HG03520 (cell line): ENCODE measurements at regions not wholly inside any gene's neighbourhood (a gene's known extent, or its start where the extent isn't known, plus 50 kb on each side); places are given as distances from the start of the nearest gene placed in this dataset.
"Not testable (repeated sequence)": the region's sequence is repeated elsewhere in the genome, so short reads cannot be mapped to it uniquely, and the experiment has no call there.

Experiments used
- ATAC-seq: cut with Tn5 transposase; IDR thresholded peaks from one replicate; pipeline ENCODE4 v1.9.1; 2021; ENCODE audit warnings: mild to moderate bottlenecking, moderate library complexity; ENCODE audit not compliant: unreplicated experiment

DNA sequence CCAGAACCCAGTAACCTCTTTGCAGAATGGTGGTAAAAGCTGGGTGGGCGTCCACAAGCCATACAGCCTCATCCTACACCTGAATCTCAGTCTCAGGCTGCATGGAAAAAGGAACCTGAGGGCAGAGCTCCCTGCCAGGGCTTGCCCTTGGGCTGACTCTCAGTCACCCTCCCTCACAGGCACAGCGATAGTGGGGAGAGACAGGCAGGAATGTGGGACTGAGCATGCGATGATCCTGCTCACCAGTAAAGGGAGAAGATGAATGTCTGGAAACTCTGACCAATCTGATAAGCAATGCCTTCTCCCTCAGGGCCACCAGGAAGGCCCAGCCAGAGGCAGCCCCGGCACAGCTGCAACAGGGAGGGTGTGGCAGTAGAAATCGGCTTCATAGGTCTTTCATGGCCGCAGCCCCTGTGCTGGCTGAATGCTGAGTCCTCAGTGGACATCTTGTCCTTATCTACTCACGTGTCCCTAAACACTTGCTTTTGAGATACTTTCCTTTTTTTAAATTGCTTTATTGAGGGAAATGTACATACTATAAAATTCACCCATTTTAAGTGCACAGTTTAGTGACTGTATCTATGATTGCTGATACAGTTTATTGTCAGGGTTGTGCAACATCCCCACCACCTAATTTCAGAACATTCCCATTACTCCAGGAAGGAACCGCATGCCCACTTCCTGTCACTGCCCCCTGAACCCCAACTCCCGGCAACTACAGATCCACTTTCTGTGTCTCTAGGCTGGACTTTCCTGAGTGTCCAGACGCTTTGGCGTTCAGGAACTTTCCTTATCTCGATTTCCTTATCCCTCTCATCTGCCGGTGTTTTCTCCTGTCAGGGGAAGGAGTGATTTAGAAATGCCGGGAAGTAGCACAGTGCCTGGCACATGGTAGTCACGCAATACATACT lies 258.1 kb downstream of the PCNX1 start:
- ATAC-seq: no peak

DNA sequence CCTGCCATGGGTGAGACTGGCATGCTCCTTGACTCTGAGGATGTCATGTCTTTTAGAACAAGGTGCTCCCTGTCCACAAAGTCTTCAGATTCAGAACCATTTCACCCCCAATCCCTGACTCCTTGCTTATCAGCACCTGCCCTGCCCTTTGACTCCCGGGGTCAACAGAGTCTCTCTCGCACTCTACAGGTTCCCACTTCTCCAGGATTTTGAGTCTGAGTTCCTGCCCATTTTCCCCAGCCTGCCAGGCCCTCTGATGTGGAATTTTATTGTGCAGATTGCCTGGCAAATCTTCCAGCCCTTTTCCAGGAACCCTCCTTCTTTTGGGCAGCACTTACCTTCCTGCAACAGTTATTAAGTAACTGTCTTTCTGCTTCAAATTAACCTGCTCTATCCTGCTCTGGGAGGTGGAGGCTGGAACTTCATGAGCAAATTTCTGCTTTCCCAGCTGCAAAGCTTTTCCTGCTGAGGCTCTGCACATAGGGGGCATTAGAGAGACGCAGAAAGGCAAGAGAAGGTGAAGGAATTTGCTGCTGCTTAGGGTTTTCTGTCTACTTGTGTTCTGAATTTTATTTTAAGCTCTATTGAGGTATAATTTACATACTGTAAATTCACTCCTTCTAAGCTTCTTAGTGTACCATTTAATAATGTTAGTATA lies 259.1 kb downstream of the PCNX1 start:
- ATAC-seq: no peak

DNA sequence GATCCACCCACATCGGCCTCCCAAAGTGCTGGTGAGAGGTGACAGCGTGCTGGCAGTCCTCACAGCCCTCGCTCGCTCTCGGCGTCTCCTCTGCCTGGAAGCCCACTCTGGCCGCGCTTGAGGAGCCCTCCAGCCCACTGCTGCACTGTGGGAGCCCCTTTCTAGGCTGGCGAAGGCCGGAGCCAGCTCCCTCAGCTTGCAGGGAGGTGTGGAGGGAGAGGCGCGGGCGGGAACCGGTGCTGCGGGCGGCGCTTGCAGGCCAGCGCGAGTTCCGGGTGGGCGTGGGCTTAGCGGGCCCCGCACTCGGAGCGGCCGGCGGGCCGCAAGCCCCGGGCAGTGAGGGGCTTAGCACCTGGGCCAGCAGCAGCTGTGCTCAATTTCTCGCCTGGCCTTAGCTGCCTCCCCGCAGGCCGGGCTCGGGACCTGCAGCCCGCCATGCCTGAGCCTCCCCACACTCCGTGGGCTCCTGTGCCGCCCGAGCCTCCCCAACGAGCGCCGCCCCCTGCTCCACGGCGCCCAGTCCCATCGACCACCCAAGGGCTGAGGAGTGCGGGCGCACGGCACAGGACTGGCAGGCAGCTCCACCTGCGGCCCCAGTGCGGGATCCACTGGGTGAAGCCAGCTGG lies 260.2 kb downstream of the PCNX1 start:
- ATAC-seq: not testable (repeated sequence)

DNA sequence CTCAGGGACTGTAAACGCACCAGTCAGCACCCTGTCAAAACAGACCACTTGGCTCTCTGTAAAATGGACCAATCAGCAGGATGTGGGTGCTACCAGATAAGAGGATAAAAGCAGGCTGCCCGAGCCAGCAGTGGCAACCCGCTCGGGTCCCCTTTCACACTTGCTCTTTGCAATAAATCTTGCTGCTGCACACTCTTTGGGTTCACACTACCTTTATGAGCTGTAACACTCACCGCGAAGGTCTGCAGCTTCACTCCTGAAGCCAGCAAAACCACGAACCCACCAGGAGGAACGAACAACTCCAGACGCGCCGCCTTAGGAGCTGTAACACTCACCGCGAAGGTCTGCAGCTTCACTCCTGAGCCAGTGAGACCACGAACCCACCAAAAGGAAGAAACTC lies 260.9 kb downstream of the PCNX1 start:
- ATAC-seq: not testable (repeated sequence)

DNA sequence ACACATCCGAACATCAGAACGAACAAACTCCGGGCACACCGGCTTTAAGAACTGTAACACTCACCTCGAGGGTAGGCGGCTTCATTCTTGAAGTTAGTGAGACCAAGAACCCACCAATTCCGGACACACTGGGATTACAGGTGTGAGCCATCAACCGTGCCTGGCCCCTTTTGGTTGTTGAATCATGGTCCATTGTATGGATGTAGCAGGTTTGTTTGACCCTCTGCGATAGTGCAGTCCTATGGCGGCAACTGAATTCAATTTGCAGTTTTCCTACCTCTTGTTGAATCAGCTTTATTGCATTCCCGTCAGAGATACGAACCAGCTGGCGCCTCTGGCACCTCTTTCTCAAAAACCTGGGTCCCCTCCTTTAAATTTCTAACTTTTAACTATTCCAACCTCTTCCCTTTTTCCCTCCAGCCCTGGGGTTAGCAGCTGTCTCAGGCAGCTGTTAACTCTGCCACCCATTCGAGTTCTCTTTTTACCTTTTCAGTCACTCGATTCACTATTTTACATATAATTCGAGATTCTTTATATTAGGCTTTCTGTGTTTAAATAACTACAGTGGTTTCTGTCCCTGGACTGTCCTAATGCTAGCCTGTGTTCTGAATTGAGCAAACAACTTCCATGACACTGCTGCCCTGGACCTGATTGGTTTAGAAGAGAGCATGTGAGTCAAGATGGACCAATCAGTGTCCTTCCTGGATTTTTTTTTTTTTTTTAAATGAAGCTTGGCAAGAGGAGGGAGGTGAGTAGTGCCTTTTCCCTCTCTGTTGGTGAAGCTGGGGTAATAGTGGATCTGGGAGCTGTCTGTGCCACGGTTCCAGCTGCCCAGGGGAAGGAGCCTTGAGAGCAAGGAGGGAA lies 261.5 kb downstream of the PCNX1 start:
- ATAC-seq: no peak

DNA sequence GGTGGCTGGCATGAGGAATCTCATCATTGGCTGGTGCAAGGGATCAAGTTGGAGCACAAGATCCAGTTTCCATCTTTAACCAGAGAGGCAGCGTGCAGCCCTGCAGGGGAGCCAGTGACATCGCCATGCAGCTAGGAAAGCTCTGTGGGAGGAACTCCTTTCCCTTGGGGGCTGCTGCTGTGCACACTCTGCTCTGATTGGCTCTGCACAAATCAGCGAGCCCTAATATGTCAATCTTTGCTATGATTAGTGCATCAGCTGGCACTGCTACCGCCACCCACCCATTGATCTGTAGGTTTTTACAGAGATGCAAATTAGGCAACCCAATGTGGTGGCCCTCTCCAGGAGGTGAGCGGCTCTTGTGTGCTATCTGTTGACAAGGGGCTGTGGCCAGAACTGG lies 262.6 kb downstream of the PCNX1 start:
- ATAC-seq: no peak

DNA sequence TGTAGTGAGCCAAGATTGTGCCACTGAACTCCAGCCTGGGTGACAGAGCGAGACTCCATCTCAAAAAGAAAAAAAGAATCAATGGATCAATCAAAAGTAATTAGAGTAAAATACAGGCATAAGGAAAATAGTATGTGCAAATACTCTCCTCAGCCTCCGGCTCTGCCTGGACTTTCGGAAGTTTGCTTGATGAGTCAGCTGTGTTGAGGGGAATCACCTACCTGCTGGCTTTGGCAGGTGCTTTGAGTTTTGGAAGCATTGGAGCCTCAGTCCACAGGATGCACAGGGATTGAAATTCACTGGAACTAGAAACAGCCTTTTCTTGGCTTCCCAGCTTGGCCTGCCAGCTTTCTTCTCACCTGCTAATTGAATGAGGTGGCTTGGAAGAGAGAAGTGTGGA lies 268.2 kb downstream of the PCNX1 start:
- no peak for ATAC-seq

DNA sequence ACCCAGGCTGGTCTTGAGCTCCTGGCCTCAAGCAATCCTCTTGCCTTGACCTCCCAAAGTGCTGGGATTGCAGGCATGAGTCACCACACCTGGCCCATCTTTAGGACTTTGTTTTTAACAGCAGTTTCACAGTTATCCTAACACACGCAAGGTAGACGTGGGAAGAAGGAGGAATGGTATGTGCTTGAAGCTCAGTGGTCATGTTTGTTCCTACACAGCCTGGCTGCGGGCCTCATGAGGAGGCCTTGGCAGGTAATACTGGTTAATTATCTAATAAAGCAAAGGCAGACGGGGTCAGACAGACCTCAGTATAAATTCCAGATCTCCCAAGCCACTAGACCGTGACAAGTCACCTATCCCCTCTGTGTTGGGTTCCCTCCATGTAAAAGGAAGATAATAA lies 271.8 kb downstream of the PCNX1 start:
- ATAC-seq: no peak

DNA sequence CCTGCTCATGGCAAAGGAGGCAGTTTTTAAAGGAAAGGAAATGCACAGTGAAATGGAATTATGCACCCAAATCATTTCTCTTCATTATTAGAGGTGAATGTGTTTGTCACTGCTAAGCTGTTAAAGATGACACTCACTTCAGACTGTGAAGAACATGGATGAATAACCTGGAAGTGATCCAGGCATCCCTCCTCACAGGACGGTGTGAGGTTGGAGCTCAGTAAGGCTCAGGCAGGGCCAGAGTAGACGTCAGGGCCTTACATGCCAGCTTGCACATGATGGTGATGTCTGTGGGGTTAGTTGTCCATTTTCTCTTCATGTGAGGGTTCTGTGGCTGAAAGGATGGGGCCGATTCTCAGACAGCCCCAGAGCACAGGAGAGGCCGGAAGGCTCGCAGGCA lies 273.1 kb downstream of the PCNX1 start:
- no peak for ATAC-seq

DNA sequence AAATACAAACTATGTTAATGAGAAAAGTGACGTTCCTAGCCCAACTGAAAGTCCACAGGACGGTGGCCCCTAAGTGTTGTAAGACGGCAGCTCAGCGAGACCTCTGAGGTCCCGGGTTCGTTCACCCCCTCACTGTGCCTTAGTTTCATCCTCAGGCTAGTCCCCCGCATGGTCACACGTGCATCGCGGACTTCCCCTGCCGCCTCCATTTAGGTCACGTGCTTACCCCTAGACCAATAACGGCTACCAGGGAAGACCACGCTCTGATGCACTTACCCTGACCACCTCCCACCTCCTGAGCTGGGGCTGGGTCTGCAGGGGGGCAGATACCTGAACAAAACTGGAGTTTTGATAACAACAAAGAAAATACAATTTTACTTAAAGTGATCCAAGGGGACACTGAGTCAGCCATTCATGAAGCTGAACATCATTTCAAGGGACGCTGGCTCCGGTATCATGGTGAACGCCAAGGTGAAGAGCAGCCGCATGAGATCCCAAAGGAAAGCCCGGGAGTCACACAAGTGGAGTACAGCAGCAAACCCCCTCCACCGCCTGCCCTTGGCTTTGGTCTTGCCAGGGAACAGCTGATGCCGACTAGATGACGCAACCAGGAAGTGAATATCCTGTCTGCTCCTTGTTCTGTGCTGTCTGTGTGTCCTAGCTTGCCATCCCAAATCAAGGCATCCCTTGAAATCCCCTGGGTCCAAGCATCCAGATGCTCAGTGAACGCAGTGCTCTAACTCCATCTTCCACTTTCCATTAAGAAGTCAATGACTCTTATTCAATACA lies 274.1 kb downstream of the PCNX1 start:
- no peak for ATAC-seq

DNA sequence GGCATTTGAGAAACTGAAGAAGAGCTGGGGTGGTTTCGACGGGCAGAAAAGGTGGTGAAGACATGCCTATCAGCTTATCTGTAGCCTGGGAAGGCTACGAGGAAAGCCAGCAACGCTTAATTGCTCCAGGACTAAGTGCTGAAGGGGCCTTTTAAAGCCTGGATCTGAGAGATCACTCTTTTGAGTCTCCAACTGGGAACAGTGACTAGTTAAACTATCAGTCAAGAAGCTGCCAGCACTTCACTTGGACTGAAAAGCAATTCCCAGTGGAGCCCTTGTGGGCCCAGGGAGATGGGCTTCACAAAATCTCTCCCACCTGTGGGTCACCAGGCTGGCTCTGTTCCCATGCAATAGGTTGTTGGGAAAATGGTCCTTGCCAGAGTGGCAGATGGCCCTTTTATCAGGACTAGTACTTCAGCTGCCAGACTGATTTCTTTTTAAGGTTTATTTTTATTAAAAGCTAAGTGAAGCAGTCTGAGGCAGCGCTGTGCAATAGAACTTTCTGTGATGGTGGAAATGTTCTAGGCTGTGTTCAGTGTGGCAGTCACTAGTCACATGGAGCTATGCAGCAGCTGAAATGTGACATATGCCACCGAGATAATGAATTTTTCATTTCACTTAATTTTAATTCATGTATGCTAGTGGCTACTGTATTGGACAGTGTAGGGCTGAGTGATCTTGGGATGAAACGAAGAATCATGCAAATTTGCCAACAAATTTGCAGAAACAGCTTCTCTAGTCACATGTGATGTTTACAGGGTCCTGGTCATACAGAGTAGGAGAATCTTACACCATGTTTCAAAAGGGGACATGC lies 276.8 kb downstream of the PCNX1 start:
- ATAC-seq: no peak

DNA sequence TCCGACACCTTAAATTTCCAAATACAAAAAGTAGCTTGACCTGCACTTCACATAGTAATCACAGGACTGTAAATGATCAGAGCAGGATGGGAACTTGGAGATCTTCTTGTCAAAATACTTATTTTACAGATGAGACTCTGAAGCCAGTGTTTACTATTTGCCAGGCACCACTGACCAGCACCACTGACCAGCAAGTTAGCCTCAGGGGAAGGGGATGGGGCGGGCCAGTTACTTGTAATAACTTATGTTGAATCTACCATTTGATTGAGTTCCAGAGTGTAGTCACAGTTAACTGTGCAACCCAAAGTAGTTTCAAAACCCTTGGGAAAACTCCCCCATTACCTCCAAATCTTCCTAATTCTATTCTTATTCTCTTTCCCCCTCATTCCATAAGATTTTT lies 278.4 kb downstream of the PCNX1 start:
- ATAC-seq: no peak

DNA sequence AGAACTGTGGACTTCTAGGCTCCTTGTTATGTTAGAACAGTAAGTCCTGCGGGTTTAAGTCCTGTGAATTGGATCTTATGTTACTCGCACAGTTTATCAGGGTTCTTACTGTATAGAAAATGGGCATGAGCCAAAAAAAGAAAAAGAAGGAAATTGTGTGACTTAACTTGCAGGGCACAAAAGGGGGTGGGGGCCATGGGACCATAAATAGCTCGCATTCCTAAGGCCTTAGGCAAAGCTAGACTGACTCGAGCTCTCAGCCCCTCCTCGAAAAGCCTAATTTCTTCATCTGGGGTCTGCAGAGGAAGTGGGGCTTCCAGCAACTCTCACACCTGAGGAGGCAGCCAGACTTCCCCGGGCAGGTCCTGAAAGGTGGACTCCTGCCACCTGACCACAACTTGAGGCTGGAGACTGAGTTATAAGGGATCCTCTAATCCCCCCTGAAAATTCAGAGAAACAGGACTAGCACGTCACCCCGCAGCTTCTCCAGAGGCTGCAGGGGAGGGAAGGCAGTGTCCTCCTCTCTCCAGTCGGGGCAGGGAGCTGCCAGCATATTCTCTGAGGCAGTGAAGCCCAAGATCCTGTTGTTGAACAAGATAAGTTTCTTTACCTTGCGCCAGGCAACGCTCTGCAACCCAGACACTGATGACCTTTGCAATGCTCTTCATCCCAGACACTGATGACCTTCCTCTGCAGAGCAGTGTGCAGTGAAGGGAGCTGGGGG lies 280.5 kb downstream of the PCNX1 start:
- no peak for ATAC-seq

DNA sequence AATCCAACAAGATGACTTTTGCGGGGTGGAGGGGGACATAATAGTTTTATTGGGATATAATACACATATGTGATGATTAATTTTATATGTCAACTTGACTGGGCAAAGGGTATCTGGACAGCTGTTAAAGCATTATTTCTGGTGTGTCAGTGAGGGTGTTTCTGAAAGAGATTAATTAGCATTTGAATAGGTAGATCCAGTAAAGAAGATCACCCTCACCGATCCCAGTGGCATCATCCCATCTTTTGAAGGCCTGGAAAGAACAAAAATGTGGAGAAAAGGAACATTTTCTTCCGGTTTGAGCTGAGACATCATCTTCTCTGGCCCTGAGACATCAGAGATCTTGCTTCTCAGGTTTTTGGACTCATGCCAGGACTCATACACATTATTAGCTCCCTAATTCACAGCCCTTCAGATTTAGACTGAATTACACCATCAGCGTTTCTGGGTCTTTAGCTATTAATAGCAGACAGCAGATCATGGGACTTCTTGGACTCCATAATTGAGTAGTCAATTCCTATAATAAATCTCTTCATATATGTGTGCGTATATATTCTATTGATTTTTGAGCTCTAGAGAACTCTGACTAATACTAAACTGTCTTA lies 283.6 kb downstream of the PCNX1 start:
- ATAC-seq: no peak

DNA sequence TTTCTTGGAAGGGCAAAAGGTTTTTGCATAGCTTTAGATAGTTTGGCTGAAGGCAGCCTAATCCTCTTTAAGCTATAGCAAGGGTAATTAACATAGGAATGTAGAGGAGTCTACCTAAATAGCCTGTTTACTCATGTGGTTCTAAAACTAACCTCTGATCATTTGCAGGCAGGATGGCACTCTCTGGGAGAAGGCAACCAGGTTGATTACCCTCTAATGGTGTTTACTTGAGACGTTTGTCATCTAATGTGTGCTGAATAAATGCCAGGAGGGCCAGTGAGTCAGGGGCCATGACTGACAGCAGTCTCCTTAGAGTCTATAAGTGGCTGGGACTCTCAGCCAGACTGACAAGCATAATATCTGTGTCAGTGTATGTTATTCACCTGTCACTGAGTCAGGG lies 286.4 kb downstream of the PCNX1 start:
- ATAC-seq: no peak

DNA sequence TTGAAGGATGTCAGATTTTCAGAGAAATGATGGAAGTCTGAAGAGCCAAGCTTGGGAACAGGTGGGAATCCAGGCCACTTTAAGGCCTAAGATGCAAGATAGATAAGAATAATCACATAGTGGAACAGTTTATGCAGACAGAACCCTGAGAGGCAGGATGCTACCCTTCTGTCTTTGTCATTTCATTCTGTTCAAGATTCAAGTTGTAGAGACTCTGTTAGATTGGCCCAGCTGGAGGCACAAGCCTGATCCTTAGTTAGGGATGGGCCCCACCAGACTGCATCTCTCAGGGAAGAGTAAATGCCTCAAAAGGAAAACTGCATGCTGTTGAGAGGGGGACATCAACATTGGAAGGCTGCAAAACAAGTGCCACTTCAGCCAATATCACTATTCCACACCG lies 287.0 kb downstream of the PCNX1 start:
- ATAC-seq: no peak

DNA sequence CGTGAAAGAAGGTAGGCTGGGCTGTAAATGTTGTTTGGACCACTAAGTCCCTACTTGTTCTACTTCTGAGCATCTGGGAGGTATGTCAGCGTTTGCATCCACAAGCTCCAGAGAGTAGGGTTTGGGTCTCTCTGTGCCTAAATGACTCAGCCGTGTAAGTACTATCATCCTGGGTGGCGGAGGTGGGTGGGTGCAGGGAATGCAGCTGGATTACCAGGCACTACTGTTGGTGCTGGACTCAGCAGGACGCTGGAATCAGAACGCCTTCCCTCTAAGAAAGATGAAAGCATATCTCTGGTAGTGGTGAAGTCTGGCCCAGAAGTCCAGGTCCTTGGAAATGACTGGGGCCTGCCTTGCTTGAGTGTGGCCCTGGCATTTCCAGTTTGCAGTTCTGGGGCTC lies 289.7 kb downstream of the PCNX1 start:
- no peak for ATAC-seq

DNA sequence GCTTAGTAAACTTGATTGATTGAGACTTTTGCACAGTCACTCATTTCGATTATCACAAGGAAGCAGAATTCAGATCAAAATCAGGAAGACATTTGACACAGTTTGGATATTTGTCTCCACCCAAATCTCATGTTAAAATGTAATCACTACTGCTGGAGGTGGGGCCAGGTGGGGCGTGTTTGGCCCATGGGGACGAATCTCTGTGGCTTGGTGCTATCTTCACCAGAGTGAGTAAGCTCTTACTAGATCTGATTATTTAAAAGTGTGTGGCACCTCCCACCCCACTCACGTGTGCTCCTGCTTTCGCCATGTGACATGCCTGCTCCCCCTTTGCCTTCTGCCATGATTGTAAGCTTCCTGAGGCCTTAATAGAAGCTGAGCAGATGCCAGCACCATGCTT lies 291.4 kb downstream of the PCNX1 start:
- no peak for ATAC-seq
